ENCODE measurements at regions not wholly inside any gene's neighbourhood (a gene's known extent, or its start where the extent isn't known, plus 50 kb on each side); places are given as distances from the start of the nearest gene placed in this dataset.

- TF ChIP-seq POLR2A (IDR thresholded peaks at IDR 0.05), result no peak
- no peak for TF ChIP-seq CTCF (IDR thresholded peaks at IDR 0.05)
Observed at GRCh38 chr10:123475466-123475865, 190.7 kb upstream of the GPR26 start.

Measured in esophagus squamous epithelium (tissue), 4 donors.